Erythroblast (primary cell): ENCODE measurements at regions not wholly inside any gene's neighbourhood (a gene's known extent, or its start where the extent isn't known, plus 50 kb on each side); places are given as distances from the start of the nearest gene placed in this dataset.

ENCODE experiments used
- GATA1 ChIP-seq: IDR thresholded peaks from 2 replicates; pipeline ENCODE4 v1.6.1; 2011; ENCODE audit warnings: low read depth, mild to moderate bottlenecking, control low read depth, low read length, moderate library complexity
- POLR2A ChIP-seq: IDR thresholded peaks from 2 replicates; pipeline ENCODE4 v1.6.1; 2011; ENCODE audit warnings: mild to moderate bottlenecking, low read length

DNA sequence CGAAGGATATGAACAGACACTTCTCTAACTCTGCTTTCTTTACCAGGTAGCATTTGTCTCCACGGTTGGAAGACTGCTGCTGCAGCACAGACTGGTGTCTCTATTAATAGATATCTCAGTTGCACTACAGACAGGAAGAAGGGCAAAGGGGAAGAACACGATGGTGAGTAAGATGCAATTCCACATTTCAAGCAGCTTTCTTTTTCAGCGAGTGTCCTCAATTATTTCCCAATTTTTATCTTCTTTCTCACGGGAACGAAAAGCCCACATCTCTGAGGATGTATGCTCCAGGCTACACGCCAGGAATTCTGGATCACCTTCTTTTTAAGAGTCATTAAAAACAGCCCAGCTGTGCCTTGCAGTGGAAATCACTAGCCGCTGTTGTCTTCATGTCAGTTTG lies 311.6 kb upstream of the ECI2 start:
- no peak for TF ChIP-seq POLR2A
- TF ChIP-seq GATA1, result no peak
